ENCODE measurements at regions not wholly inside any gene's neighbourhood (a gene's known extent, or its start where the extent isn't known, plus 50 kb on each side); places are given as distances from the start of the nearest gene placed in this dataset.

DNA sequence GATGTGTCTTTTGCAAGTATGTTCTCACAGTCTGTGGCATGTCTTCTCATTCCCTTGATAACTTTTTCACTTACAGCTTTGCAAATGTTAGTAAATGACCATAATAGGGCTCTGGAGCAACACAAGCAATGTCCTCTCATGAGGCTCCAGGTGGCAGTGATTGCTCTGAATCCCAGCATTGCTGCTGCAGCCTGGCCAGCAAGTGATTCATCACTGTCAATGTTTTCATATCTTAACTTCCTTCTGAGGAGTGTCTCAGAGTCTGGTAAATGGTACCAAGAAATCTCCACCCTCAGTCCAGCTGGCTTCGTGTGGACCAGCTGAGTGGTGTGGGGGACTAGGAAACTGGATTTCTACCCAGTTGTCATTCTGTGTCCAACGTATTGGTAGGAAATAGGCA, 139.6 kb downstream of the MYLK4 start:
- H3K27me3 ChIP-seq = no peaks in the 10 kb centered on the region
- WGBS, 3 donors = 47 to 62% (median 61%) methylated on average over 2 of the region's 2 CpGs
- TF ChIP-seq POLR2A (IDR thresholded peaks at IDR 0.05) (no peak), EP300 (IDR thresholded peaks at IDR 0.05) (no peak), CTCF (IDR thresholded peaks at IDR 0.05) (no peak)
- no peak for DNase-seq
- H3K4me3 ChIP-seq = no peak overlapping the region
- H3K36me3 ChIP-seq = no peaks in the 10 kb centered on the region
- H3K9me3 ChIP-seq = no peaks in the 10 kb centered on the region
- intact Hi-C loops (cut with DNase I) = no loop called here
- no peak overlapping the region for H3K27ac ChIP-seq
- no peaks in the 10 kb centered on the region for H3K4me1 ChIP-seq (ENCODE audit: insufficient read depth)

DNA sequence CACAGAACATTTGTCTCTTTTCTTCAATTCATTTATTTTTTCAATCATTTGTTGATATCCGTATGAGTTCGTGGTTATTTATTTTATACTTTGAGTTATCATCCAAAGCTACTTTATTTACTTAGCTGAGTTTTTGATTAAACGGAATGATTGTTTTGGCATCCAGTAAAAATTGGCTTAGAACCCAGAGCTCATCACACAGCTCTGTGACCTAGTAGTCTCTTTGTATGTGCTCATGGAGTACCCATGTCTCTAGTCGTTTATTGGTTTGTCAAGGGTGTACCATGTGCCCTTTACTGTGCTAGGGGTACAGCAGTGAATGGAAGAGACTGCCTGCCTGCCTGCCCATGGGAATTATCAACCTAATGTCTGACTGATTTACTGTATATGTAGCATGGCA, 142.2 kb downstream of the MYLK4 start:
- Histone ChIP-seq H3K27me3 (no peaks in the 10 kb centered on the region), H3K36me3 (no peaks in the 10 kb centered on the region), H3K4me1 (ENCODE audit: insufficient read depth) (no peaks in the 10 kb centered on the region), H3K4me3 (no peak overlapping the region), H3K9me3 (no peaks in the 10 kb centered on the region), H3K27ac (no peak overlapping the region)
- 16 to 23% (median 21%) methylated on average over 4 of the region's 4 CpGs for WGBS, 3 donors
- intact Hi-C loops (cut with DNase I) = no loop called here
- TF ChIP-seq EP300 (IDR thresholded peaks at IDR 0.05) (no peak), CTCF (IDR thresholded peaks at IDR 0.05) (no peak), POLR2A (IDR thresholded peaks at IDR 0.05) (no peak)
- DNase-seq = no peak

DNA sequence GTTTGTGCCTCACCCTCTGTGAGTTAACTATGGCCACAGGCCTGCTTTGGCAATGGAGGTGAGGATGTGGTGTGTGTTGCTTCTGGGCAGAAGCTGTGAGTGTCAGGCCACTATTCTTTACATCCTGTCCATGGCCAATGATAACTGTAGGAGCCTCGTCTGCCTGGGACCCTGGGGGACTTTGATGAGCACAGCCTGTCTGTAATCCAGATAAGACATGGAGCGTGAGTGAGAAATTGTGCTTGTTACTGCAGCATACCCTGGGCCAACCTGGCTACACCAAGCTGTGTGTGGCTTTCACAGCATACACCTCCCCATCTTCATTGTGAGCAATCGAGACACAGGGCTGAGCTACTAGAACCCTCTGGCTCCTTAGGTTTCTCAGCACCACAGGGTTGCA, 150.4 kb downstream of the MYLK4 start:
- no peaks in the 10 kb centered on the region for H3K9me3 ChIP-seq
- WGBS, 3 donors = 91 to 95% (median 92%) methylated on average over 3 of the region's 3 CpGs
- TF ChIP-seq CTCF (IDR thresholded peaks at IDR 0.05) (no peak), EP300 (IDR thresholded peaks at IDR 0.05) (no peak), POLR2A (IDR thresholded peaks at IDR 0.05) (no peak)
- no peaks in the 10 kb centered on the region for H3K27me3 ChIP-seq
- H3K36me3 ChIP-seq = no peaks in the 10 kb centered on the region
- DNase-seq = no peak
- no peak overlapping the region for H3K4me3 ChIP-seq
- H3K4me1 ChIP-seq (ENCODE audit: insufficient read depth) = no peaks in the 10 kb centered on the region
- intact Hi-C loops (cut with DNase I) = no loop called here
- no peak overlapping the region for H3K27ac ChIP-seq

GRCh38 chr6:2599817-2600216, 150.9 kb downstream of the MYLK4 start:
- H3K27ac ChIP-seq = no peak overlapping the region
- no peak for TF ChIP-seq CTCF (IDR thresholded peaks at IDR 0.05)
- no peak for TF ChIP-seq POLR2A (IDR thresholded peaks at IDR 0.05)
- no peak for TF ChIP-seq EP300 (IDR thresholded peaks at IDR 0.05)
- WGBS, 3 donors = 89 to 92% (median 89%) methylated on average over 5 of the region's 5 CpGs
- H3K9me3 ChIP-seq = no peaks in the 10 kb centered on the region
- intact Hi-C loops (cut with DNase I) = no loop called here
- H3K4me1 ChIP-seq (ENCODE audit: insufficient read depth) = no peaks in the 10 kb centered on the region
- no peaks in the 10 kb centered on the region for H3K36me3 ChIP-seq
- no peaks in the 10 kb centered on the region for H3K27me3 ChIP-seq
- no peak overlapping the region for H3K4me3 ChIP-seq
- DNase-seq = no peak

DNA sequence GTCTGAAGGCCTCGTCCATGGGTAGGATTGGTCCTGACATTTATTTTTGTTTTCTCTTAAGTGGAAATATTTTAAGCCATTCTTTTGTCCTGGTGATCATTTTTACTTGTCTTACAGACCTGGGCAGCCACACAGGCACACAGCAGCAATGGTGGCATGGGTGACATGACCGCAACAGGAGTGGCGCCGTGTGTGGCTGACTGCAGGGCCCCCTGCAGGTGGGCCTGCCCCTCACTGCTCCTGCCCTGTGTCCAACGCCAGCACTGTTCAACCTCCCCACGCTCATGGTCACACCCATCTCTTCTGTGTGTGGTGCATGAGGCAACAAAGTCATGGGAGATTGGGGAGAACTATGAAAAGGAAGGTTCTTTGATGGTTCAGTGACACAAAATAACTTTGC, 151.9 kb downstream of the MYLK4 start:
- no peaks in the 10 kb centered on the region for H3K9me3 ChIP-seq
- H3K4me1 ChIP-seq (ENCODE audit: insufficient read depth) = no peaks in the 10 kb centered on the region
- H3K27ac ChIP-seq = no peak overlapping the region
- intact Hi-C loops (cut with DNase I) = no loop called here
- no peaks in the 10 kb centered on the region for H3K36me3 ChIP-seq
- no peak overlapping the region for H3K4me3 ChIP-seq
- TF ChIP-seq CTCF (IDR thresholded peaks at IDR 0.05) (no peak), POLR2A (IDR thresholded peaks at IDR 0.05) (no peak), EP300 (IDR thresholded peaks at IDR 0.05) (no peak)
- no peaks in the 10 kb centered on the region for H3K27me3 ChIP-seq
- DNase-seq = no peak
- WGBS, 3 donors = 91 to 96% (median 91%) methylated on average over 6 of the region's 6 CpGs
